ENCODE measurements at regions not wholly inside any gene's neighbourhood (a gene's known extent, or its start where the extent isn't known, plus 50 kb on each side); places are given as distances from the start of the nearest gene placed in this dataset.
"Not testable (repeated sequence)": the region's sequence is repeated elsewhere in the genome, so short reads cannot be mapped to it uniquely, and the experiment has no call there.

- DNase-seq, result no peak
- ATAC-seq, result no peak
Observed at GRCh38 chr6:23661549-23661948, 464.5 kb upstream of the NRSN1 start.

DNA sequence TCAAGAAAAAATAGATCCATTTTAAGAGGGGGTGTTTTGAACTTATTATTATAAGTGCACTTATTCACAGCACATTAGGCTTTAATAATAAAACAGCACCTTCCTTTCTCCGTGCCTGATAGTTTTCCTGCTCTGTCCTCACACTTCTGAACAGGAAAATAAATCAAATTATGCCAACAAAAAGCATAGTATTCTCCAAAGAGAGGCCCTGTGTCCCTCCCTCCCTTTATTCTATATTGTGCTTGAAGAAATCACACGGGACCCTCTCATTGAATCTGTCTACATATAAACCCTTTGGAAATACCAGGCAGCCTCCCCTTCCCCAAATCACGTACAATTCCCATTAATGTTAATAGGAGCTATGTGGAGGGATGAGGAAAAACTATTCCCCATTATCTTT, 462.9 kb upstream of the NRSN1 start:
- no peak for ATAC-seq
- no peak for DNase-seq

- DNase-seq (no peak), ATAC-seq (no peak)
Observed at GRCh38 chr6:23663652-23664051, 462.4 kb upstream of the NRSN1 start.

- DNase-seq, ATAC-seq: not testable (repeated sequence)
Observed at GRCh38 chr6:23665911-23666310, 460.1 kb upstream of the NRSN1 start.

DNA sequence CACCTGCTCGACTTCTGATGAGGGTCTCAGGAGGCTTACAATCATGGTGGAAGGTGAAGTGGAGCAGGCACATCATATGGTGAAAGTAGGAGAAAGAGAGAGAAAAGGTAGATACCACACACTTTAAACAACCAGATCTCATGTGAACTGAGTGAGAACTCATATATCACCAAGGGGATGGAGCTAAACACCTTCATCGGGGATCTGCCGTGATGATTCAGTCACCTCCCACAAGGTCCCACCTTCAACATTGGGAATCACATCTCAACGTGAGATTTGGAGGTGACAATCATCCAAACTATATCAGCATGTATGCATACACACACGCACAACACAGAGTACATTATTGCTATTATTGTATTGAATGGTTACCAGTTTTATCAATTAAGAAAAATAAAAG, 453.3 kb upstream of the NRSN1 start:
- DNase-seq (no peak), ATAC-seq (no peak)

GRCh38 chr6:23678626-23679025, 447.4 kb upstream of the NRSN1 start:
- no peak for ATAC-seq

GRCh38 chr6:23681743-23682142, 444.3 kb upstream of the NRSN1 start:
- no peak for ATAC-seq
- no peak for DNase-seq

More at GRCh38 chr6:23678626-23679025, 447.4 kb upstream of the NRSN1 start:
- DNase-seq, result no peak

DNA sequence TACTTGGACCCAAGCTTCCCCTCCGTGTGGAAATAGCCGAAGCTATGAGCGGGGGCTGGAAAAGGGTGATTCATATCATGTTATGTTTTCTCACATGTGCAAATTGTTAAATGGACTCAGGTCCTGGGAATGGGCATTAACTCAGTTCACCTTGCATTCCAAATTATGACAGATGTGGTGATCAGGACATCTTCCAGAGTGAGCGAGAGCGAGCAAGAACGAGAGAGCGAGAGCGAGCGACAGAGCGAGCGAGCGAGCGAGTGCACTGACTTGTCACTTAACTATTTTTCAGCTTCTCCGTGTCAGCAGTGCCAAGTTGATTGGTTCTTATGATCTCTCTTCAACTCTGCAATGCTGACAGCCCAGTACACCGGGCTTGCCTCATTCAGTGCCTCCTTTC, 437.4 kb upstream of the NRSN1 start:
- DNase-seq (no peak), ATAC-seq (no peak)

GRCh38 chr6:23690453-23691049, 435.5 kb upstream of the NRSN1 start:
- ATAC-seq, result no peak
- no peak for DNase-seq

DNA sequence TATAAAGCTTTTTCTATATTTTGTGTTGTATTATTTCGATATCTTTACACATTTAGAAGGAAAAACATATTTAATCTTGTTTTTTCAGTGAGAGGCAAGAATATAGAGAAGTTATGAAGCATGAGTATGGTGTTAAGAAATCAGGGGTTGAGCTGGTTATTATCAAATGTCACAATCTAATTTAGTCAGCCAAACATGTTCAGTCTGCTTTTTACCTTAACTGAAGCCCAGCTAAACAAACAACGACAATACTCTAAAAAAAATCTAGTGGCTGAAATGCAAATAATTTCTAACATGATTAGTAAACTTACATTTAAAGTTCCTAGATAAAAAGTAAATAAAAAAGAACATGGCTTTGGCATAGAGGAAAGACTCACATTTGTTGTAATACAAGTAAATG, 433.8 kb upstream of the NRSN1 start:
- DNase-seq, result no peak
- ATAC-seq, result no peak

DNA sequence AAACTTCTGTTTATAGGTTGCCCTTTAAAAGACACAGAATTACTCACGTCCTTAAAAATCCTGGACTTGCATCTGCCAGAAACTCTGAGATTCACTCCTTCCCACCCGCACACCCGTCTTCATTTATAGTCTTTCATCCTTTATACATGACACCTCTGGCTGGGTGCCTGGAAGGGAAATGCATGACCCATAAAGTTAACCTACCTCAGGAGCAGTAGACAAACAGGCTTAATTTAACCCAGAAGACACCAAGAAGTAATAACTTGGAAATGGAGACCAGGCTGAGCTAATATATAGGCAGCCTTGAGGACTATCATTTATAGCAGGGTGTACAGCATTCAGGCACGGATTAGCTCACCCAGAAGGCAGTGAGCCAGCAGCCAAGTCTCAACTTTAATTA, 429.0 kb upstream of the NRSN1 start:
- no peak for DNase-seq
- ATAC-seq, result no peak

DNA sequence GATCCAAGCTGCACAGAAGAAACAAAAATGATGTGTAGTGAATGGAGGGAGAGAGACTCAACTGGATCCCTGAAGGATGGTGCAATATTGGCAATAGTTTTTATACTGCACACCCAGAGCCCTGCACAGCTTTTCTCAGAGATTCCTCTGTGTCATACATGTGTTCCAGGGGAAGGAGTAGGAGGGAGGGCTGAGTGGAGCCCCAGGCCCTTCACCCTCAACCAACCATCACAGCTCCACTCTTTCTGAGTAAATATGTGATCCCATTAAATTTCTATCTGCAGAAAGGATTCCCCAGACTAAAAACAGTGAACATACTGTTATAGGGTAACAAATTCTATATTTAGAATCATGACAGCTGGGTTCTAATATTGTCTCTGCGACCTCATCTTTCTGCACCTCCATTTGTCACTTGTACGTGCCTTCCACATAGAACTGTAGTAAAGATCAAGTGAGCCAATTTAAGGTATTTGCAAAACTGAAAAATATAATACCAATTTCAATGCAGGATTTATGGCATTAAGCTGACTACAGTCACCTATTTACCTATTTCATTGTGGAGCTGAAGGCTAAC, 421.4 kb upstream of the NRSN1 start:
- no peak for DNase-seq
- ATAC-seq, result no peak

DNA sequence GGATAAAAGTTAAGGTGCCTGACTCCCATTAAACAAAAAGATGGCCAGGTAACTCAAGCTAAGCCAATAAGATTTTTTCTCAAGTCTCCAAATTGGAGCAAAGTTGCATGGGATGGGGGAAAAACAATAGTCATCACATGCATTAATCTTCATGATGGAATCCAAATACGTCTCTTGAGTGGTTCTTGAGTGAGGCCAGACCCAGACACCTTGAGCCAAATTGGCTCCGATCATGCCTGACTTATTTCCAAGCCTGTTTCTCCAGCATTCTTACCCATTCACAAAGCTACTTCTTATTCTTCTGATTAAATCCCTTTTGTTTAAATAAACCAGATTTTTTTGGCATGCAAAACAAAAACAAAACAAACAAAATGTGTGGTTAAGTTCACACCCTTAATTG, 420.3 kb upstream of the NRSN1 start:
- DNase-seq, result no peak
- no peak for ATAC-seq

GRCh38 chr6:23712756-23713155, 413.3 kb upstream of the NRSN1 start:
- ATAC-seq (no peak), DNase-seq (no peak)

- ATAC-seq (no peak), DNase-seq (no peak)
Observed at GRCh38 chr6:23713211-23713610, 412.8 kb upstream of the NRSN1 start.

GRCh38 chr6:23728707-23729106, 397.3 kb upstream of the NRSN1 start:
- no peak for ATAC-seq
- DNase-seq, result no peak

DNA sequence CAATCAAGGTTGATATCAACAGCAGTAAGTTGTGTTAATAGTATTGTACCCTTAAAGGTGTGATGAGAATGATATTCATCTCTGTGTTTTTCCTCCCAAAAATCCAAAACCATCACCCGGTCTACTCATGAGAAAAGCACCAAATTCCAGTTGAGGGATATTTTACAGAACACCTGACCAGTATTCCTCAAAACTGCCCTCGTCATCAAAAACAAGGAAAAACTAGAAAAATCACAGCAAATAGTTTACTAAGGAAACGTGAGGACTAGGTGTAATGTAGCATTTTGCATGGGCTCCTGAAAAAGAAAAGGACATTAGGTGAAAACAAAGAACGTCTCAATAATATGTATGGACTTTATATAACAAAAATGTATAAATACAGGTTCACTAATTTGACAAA, 394.4 kb upstream of the NRSN1 start:
- ATAC-seq, result no peak
- no peak for DNase-seq

DNA sequence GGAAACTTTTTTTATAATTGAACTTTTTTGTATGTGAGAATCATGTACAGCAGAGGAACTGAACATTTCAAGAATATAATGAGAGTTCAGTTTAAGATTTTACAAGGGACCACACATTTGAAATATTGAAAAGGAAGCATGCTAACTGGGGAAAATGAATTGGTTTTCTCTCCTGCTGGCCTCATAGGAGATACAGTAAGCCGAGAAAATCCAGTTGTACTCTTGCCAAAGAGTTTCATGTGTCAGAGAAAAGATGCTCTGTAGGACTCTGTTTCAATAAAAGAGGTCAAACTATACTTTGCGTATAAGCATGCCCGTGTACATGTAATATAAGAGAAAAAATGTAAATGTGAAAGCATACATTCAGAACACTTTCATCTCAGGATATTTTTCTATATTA, 393.5 kb upstream of the NRSN1 start:
- DNase-seq, result no peak
- no peak for ATAC-seq

- DNase-seq (no peak), ATAC-seq (no peak)
Observed at GRCh38 chr6:23735151-23735550, 390.9 kb upstream of the NRSN1 start.

DNA sequence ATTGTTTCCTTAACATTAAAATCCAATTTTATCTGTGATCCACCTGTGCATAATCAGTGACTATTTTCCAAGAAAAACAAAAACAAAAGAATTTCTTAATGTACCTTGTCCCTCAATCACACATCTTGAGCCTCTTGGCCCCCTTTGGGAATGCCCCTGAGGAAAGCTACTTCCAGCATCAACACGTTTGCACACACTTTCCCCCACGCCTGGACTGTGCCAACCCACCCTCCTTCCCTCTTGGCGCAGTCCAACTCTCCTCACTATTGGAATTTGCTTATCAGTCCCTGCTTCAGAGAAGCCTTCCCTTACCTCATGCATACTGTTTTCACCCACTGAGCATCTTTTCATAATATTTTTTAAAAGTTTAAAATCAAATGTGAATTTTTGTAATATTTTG, 389.4 kb upstream of the NRSN1 start:
- DNase-seq, result no peak
- ATAC-seq, result no peak

GRCh38 chr6:23747239-23747638, 378.8 kb upstream of the NRSN1 start:
- DNase-seq, result no peak
- no peak for ATAC-seq

DNA sequence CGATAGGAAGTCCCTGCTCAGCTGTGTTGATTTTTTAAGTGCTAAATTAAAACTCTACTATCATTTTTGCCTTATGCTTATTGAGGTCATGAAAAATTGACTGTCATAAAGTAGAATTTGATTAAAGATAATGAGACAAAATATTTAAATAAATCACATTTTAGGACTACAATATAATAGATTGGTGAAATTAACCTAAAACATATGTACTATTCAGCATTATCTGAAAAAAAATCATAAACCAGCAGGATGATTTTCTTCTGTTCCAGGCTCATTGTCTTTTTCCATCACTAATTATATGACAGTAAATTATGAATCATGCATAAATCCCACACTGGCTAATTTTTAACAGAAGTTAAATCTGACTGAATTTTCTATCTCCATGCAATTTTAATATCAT, 373.6 kb upstream of the NRSN1 start:
- ATAC-seq, result no peak
- DNase-seq, result no peak

GRCh38 chr6:23754197-23754596, 371.8 kb upstream of the NRSN1 start:
- DNase-seq (no peak), ATAC-seq (no peak)

- DNase-seq (no peak), ATAC-seq (no peak)
Observed at GRCh38 chr6:23775127-23775526, 350.9 kb upstream of the NRSN1 start.

- DNase-seq (no peak), ATAC-seq (no peak)
Observed at GRCh38 chr6:23783901-23784300, 342.1 kb upstream of the NRSN1 start.

Measured in stimulated activated naive CD8-positive, alpha-beta T cell treated with anti-CD3 and anti-CD28 coated beads, Interleukin-15, Interleukin-2, amounts not matched to agents 100 U/mL and 50 U/mL, for 24 hours (primary cell).